ENCODE measurements at regions not wholly inside any gene's neighbourhood (a gene's known extent, or its start where the extent isn't known, plus 50 kb on each side); places are given as distances from the start of the nearest gene placed in this dataset.
"Not testable (repeated sequence)": the region's sequence is repeated elsewhere in the genome, so short reads cannot be mapped to it uniquely, and the experiment has no call there.

DNA sequence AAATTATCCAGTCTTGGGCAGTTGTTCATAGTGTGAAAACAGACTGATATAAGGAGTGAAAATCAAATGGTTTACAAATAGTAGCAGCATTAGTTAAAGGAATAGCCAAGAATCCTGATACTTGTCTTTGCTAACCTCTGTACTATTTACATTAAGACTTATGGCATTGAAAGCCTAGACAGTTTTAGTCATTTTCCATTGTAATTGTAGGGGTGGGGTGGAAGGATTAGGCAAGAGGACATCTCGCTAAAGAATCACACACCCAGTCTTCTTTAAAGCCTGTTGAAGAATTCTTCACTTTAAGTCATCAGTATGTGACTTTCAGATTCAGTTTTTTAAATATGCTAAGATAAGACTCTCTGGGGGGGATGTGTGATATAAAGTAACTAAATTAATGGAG, 207.5 kb upstream of the PHACTR1 start:
- DNase-seq (ENCODE audit: low spot score), result no peak

DNA sequence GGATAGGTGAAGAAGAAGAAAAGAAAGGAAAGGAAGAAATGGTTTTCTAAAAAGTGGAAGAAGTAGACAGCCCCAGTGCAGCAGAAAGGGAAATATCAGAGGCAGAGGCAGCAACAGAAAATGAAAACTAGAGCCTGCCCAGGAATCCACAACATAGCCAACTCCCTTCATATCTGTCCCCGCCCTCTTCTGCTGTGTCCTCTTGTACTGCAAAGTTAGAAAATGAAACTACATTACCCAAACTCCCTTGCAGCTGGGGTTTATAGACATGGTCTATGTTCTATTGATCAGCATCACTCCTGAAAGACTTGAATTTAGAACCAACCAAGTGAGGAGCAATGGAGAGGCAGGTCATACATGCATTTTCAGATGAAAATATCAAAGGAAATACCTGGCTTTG, 200.5 kb upstream of the PHACTR1 start:
- no peak for DNase-seq (ENCODE audit: low spot score)

DNA sequence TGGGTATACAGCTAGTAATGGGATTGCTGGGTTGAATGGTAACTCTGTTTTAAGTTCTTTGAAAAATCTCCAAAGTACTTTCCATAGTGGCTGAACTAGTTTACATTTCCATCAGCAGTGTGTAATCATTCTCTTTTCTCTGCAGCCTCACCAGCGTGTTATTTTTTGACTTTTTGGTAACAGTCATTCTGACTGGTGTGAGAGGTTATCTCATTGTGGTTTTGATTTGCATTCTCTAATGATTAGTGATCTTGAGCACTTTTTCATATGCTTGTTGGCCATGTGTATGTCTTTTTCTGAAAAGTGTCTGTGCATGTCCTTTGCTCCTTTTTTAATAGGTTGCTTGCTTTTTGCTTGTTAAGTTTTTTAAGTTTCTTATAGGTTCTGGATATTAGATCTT, 194.2 kb upstream of the PHACTR1 start:
- no peak for DNase-seq (ENCODE audit: low spot score)

- DNase-seq (ENCODE audit: low spot score), result no peak
Observed at GRCh38 chr6:12523726-12524125, 192.8 kb upstream of the PHACTR1 start.

GRCh38 chr6:12525276-12525675, 191.3 kb upstream of the PHACTR1 start:
- no peak for DNase-seq (ENCODE audit: low spot score)

DNA sequence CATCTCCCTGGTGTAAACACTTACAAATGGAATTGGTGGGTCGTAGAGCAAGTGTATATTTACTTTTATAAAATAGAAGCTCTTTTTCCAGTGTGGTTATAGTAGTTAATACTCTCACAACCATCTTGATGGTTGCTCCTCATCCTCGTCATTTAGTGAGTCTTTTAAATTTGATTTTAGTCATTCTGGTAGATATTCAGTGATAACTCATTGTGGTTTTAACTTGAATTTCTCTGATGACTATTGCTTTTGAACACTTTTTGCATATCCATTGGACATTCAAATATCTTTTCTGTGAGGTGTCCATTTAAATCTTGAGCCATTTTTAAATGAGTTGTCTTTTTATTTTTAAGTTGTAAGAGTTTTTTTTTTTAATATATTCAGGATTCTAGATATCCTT, 189.2 kb upstream of the PHACTR1 start:
- no peak for DNase-seq (ENCODE audit: low spot score)

DNA sequence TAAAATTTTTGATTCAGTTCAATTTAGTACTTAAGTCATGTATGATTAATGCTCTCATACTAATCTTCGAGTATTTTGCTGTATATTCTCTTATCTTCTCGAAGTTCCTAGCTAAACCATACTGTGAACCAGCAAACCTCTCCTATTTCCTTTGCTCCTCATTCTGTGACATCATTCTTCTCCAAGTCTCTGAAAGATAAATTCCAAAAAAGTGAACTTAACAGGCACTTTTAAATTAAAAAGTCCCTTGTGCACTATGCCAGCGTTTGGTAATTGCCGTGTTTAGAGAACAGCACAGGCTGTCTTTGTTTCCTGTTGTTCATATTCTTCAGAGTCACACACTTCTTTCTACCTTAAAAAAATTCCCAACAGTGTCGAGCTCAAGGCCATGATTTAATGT, 188.4 kb upstream of the PHACTR1 start:
- DNase-seq (ENCODE audit: low spot score), result no peak

DNA sequence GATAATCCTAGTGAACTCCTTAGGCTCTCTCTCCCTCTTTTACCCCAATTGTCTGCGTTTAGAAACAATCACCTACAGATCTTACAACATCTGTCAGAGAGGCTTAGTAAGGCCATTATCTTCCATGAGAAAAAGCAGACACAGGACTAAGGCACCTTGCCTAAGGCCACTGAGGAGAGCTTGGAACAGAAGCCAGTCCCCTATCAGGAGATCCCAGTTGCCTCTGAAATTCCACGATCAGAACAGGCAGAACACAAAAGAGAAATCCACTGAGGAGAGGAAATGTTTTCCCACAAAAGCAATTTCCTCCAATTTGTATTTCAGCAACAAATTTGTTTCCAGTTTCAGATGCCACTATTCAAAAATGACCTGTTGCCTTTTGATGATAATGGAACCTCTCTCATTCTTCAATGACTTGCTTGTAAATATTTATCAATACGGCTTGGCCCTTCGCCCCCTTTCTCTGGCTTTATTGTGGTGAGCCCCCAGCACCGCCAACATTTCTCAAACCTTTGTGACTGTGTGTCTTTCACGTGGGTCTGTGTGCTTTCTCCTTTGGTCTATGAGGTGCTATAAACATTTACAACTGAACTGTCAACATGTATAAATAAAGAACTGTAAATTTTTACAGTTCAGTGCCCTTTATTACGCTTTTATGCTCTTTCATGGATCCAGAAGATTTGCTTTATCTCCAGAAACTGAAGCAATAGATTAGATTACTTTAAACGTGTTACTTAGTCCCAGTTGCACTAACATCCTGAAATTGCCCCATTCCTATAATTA, 187.8 kb upstream of the PHACTR1 start:
- DNase-seq (ENCODE audit: low spot score), result no peak

GRCh38 chr6:12529364-12530019, 187.1 kb upstream of the PHACTR1 start:
- DNase-seq (ENCODE audit: low spot score), result no peak

DNA sequence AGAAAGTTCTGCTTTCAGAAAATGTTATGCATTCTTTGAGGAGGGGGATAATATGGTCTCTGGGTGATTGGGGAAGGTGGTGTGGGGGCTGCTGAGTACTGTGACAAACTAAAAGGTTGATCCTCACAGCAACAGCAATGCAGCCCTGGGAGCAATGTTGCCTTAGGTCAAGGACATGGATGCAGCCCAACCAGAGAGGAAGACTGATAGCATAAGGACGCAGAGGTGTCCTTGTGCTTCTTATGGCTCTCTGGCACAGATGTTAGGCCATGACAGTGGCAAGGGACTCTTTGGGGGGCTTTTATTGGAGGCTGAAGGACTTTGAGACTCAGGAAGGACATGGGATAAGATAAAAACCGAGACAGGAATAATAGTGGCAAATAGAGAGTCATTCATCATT, 186.2 kb upstream of the PHACTR1 start:
- no peak for DNase-seq (ENCODE audit: low spot score)

DNA sequence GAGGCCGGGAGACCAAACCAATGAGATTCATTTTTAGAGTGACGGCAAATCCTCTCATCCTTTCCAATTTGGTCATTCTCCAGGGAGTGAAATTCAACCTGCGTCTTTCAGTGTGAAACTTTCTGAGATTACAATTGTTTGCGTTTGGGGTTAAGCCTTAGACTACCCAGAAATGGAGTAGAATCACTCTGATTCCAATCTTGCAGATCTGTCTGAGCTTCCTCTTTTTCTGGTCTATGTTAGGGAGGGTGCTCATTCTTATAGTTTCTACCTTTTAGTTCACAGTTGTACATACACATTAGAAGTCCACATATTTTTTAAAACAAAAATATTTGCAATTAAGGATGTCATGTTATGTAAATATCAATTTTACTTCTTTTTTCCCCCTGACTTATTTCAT, 183.0 kb upstream of the PHACTR1 start:
- no peak for DNase-seq (ENCODE audit: low spot score)

DNA sequence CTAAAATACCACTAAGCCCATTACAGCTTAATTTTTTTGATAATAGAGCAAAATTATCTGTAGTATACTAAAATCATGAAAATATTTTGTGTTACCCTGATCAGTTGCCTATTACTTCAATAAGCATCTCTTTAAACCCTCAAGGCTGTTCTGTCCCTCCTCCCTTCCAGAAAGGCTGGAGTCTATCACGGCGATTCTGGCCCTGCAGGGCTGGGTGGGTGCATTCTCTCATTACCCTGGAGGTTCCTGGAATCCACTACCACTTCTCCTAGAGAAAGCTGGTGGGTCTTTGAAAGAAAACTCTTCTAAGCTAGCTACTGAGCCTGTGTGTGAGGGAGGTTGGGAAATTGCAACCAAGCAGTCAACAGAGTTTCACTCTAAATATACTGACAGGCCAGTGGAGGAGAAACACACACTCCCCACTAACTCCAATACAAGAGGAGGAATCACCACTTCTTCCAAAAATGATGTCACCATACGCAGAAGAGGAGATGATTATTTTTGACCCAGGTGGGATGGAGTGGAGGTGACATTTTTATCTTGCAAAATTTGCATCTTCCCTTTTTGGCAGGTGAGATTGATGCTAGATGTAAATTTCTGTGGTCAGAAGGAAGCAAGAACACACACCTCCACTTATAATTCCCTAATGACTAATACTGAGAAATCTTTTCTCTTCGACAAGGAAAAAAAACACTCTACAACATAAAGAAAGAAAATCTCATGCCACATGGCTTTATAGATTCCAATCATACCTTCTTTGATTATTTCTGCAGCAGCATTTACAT, 182.3 kb upstream of the PHACTR1 start:
- DNase-seq (ENCODE audit: low spot score), result no peak

- no peak for DNase-seq (ENCODE audit: low spot score)
Observed at GRCh38 chr6:12535586-12536314, 180.8 kb upstream of the PHACTR1 start.

GRCh38 chr6:12536416-12536815, 180.2 kb upstream of the PHACTR1 start:
- no peak for DNase-seq (ENCODE audit: low spot score)

- DNase-seq (ENCODE audit: low spot score), result no peak
Observed at GRCh38 chr6:12537389-12537788, 179.2 kb upstream of the PHACTR1 start.

DNA sequence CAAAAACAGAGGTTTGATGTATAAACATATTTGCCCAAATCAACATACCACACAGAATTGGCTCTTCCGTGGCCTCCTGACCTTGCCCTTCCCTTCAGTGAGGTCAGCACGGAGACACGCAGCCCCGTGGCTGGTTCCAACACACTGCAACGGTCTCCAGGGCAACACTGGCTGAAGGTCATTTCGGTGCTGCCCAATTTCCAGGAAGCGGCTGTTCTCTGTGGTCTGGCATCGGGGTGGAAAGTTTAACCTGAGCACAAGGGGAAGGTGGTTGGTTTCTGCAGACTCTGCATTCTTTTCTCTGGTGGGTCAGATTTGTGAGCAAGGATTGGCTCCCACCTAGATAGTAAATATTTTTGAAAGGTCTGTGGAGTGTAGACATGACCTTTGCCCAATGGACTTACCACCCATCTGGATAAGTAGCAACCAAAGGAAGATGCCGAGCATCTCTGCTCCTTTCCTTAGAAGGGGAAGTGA, 177.6 kb upstream of the PHACTR1 start:
- DNase-seq (ENCODE audit: low spot score), result no peak

DNA sequence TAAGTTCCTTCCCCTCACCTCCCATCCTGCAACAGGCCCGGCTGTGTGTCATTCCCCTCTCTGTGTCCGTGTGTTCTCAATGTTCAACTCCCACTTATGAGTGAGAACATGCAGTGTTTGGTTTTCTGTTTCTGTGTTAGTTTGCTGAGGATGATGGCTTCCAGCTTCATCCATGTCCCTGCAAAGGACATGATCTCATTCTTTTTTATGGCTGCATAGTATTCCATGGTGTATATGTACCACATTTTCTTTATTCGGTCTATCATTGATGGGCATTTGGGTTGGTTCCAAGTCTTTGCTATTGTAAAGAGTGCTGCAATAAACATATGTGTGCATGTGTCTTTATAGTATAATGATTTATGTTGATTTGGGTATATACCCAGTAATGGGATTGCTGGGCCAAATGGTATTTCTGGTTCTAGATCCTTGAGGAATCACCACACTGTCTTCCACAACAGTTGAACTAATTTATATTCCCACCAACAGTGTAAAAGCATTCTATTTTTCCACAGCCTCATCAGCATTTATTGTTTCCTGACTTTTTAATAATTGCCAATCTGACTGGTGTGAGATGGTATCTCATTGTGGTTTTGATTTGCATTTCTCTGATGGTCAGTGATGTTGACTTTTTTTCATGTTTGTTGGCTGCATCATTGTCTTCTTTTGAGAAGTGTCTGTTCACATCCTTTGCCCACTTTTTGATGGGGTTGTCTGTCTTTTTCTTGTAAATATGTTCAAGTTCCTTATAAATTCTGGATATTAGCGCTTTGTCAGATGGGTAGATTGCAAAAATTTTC, 174.1 kb upstream of the PHACTR1 start:
- not testable (repeated sequence) for DNase-seq (ENCODE audit: low spot score)

GRCh38 chr6:12543953-12544352, 172.6 kb upstream of the PHACTR1 start:
- no peak for DNase-seq (ENCODE audit: low spot score)

DNA sequence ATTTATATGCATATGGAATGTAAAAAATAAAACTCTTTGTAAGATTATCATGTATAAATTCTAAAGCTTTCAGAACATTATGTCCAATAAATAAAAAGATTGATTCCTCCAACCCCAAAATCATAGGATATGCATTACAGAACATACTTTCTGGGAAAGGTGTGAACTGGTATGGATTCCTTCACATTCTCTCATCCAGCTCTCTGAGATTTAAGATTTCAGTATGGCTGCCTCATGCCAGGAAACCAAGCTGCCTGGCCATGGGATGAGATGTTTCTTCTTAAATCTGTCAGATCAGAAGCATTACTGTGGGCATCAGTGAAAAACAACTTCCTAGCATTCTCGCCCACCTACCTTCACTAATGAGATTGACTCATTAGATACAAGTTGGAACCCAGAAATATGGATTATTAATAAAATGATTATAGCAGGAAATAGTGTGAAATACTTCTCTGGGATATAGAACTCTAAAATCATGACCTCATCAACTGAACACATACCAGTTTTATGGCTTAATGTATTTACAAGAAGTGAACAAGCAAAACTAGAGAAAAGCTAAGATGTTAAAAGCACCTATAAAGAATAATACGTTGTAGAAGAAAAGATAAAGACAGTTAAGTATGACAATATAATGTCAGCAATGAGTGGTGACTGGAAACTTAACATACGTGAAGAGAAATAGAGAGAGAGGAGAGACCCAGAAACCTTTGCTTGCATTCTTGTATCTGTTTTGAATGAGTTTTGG, 171.6 kb upstream of the PHACTR1 start:
- no peak for DNase-seq (ENCODE audit: low spot score)

DNA sequence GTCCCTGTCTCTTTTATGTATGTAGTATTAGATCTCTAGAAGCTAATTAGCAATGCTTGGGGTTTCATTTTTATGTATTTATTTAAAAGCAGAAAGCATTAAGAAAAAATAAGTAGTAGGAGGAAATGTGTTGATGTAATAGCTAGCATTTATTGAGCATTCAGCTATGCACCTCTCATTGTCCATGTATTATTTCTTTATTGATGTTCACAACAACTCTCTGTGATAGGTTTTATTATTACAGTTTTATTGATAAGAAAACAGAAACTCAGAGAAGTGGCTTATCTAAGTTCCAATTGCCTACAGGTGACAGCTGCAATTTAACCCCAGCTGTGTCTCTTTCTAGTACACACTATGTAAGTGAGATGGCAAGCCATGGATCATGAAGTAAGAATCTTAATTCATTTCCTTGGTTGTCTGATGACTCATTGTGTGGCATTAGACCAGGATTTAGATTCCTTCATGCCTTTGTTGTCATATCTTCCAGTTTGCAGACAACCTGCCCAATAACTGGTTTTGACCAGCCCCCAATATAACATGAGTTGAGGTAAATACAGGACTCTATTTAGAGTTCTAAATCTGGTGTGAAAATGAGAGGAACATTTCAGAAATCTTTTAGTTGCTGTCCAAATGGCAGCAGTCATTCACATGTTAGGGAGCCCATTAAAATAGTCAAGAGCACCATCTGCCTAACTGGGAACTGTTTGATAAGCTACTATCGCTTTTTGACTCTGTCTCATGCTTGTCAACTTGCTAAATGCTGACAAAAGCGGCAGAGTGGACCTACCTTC, 170.8 kb upstream of the PHACTR1 start:
- peak; percentile 2 for DNase-seq (ENCODE audit: low spot score)
